Activated T-cell treated with anti-CD3 and anti-CD28 coated beads, Interleukin-2, amount 50 U/mL, for 72 hours (primary cell): ENCODE measurements at regions not wholly inside any gene's neighbourhood (a gene's known extent, or its start where the extent isn't known, plus 50 kb on each side); places are given as distances from the start of the nearest gene placed in this dataset.
"Not testable (repeated sequence)": the region's sequence is repeated elsewhere in the genome, so short reads cannot be mapped to it uniquely, and the experiment has no call there.

Experiments
- ATAC-seq, 2 donors: fragments of 150-1000 bp; cut with Tn5 transposase; replicated peaks in 1 of 2; 2 replicates each; pipeline ENCODE4 v1.10.0; 2021; ENCODE audit warnings: moderate library complexity in 2 of 2, mild to moderate bottlenecking in 1 of 2
- DNase-seq, 2 donors: peaks; one replicate each; pipeline ENCODE4 v3.0.0; 2021 to 2022; ENCODE audit warnings: mixed read lengths in 1 of 2
- H3K27ac Mint-ChIP-seq: one replicate; pipeline ENCODE4 v1.8.0; 2022; ENCODE audit warnings: mild to moderate bottlenecking, moderate library complexity, mixed read lengths
- H3K27me3 Mint-ChIP-seq: one replicate; pipeline ENCODE4 v1.8.0; 2022; ENCODE audit warnings: low read depth, mixed read lengths
- H3K36me3 Mint-ChIP-seq, 2 donors: one replicate each; pipeline ENCODE4 v1.8.0; 2022; ENCODE audit warnings: mixed read lengths in 2 of 2, mild to moderate bottlenecking in 1 of 2; ENCODE audit not compliant: insufficient read depth in 2 of 2
- H3K4me1 Mint-ChIP-seq: one replicate; pipeline ENCODE4 v1.8.0; 2022; ENCODE audit warnings: low read depth, mixed read lengths
- H3K4me3 Mint-ChIP-seq, 2 donors: one replicate each; pipeline ENCODE4 v1.8.0; 2022; ENCODE audit warnings: mild to moderate bottlenecking in 2 of 2, mixed read lengths in 2 of 2, moderate library complexity in 2 of 2
- H3K9me3 Mint-ChIP-seq, 2 donors: one replicate each; pipeline ENCODE4 v1.8.0; 2022; ENCODE audit warnings: mixed read lengths in 2 of 2

GRCh38 chr2:43071599-43072550 is 154.5 kb downstream of the ZFP36L2 start:
- no peak for DNase-seq
- H3K4me3 Mint-ChIP-seq, result no peak overlapping the region
- no peak for ATAC-seq
- H3K27me3 Mint-ChIP-seq, result no peaks in the 10 kb centered on the region
- peaks cover 6% of the 10 kb centered on the region for H3K4me1 Mint-ChIP-seq
- H3K36me3 Mint-ChIP-seq, result no peaks in the 10 kb centered on the region
- H3K9me3 Mint-ChIP-seq, result no peaks in the 10 kb centered on the region
- H3K27ac Mint-ChIP-seq, result no peak overlapping the region

GRCh38 chr2:43070676-43071502 is 155.5 kb downstream of the ZFP36L2 start:
- ATAC-seq, result no peak
- no peak for DNase-seq
- H3K27ac Mint-ChIP-seq, result no peak overlapping the region
- no peaks in the 10 kb centered on the region for H3K27me3 Mint-ChIP-seq
- peaks cover 6% of the 10 kb centered on the region for H3K4me1 Mint-ChIP-seq
- H3K4me3 Mint-ChIP-seq, result no peak overlapping the region
- H3K36me3 Mint-ChIP-seq, result no peaks in the 10 kb centered on the region
- no peaks in the 10 kb centered on the region for H3K9me3 Mint-ChIP-seq

- no peak overlapping the region for H3K4me3 Mint-ChIP-seq
- no peaks in the 10 kb centered on the region for H3K27me3 Mint-ChIP-seq
- H3K9me3 Mint-ChIP-seq, result no peaks in the 10 kb centered on the region
- ATAC-seq (no peak), DNase-seq (no peak)
- H3K27ac Mint-ChIP-seq, result no peak overlapping the region
- peaks cover 1% of the 10 kb centered on the region for H3K4me1 Mint-ChIP-seq
- H3K36me3 Mint-ChIP-seq, result no peaks in the 10 kb centered on the region
These were observed 156.4 kb downstream of the ZFP36L2 start for GRCh38 chr2:43070030-43070429.

DNA sequence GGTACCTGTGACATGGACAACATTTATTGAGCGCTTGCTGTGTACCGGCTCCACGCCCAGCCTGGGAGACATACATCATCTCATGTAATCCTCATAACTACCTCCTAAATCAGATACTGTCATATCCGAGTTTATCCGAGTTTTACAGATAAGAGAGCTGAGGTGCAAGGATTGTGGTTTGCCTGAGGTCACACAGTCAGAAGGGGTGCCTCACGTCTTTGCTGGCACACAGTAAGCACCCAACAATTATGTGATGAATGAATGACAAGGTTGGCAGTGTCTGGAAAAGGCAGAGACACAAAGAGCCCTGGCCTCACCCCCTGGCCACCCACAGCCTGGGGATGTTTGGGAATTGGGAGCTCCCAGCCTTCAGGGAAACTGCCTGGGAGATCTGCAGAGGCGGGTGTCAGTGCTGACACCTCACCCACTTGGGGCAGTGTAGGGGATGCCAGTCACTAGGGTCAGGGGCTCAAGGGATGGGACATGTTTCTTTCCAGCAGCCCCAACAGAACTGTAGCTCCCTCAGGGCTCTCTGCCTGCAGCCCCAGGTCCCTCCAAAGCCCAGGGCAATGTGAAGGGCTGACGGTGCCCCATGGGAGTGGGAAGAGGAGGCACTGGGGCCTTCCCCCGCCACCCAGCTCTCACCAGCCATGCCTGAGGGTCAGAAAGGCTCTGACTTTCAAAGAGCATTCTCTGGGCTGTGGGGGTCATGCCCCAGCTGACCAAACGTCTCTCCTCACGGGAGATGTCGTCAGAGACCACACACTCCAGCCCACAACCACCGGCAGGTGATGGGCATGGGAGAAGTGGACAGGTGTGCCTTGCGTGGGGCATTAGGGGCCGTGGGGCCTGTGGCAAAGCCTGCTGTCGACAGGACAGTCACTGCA is 157.5 kb downstream of the ZFP36L2 start:
- no peak overlapping the region for H3K27ac Mint-ChIP-seq
- DNase-seq (no peak), ATAC-seq (no peak)
- no peaks in the 10 kb centered on the region for H3K4me1 Mint-ChIP-seq
- no peaks in the 10 kb centered on the region for H3K9me3 Mint-ChIP-seq
- H3K36me3 Mint-ChIP-seq, result no peaks in the 10 kb centered on the region
- H3K27me3 Mint-ChIP-seq, result no peaks in the 10 kb centered on the region
- no peak overlapping the region for H3K4me3 Mint-ChIP-seq

GRCh38 chr2:43068041-43068533 is 158.3 kb downstream of the ZFP36L2 start:
- no peaks in the 10 kb centered on the region for H3K36me3 Mint-ChIP-seq
- no peak overlapping the region for H3K27ac Mint-ChIP-seq
- DNase-seq (no peak), ATAC-seq (no peak)
- H3K9me3 Mint-ChIP-seq, result no peaks in the 10 kb centered on the region
- no peaks in the 10 kb centered on the region for H3K4me1 Mint-ChIP-seq
- H3K27me3 Mint-ChIP-seq, result no peaks in the 10 kb centered on the region
- no peak overlapping the region for H3K4me3 Mint-ChIP-seq

DNA sequence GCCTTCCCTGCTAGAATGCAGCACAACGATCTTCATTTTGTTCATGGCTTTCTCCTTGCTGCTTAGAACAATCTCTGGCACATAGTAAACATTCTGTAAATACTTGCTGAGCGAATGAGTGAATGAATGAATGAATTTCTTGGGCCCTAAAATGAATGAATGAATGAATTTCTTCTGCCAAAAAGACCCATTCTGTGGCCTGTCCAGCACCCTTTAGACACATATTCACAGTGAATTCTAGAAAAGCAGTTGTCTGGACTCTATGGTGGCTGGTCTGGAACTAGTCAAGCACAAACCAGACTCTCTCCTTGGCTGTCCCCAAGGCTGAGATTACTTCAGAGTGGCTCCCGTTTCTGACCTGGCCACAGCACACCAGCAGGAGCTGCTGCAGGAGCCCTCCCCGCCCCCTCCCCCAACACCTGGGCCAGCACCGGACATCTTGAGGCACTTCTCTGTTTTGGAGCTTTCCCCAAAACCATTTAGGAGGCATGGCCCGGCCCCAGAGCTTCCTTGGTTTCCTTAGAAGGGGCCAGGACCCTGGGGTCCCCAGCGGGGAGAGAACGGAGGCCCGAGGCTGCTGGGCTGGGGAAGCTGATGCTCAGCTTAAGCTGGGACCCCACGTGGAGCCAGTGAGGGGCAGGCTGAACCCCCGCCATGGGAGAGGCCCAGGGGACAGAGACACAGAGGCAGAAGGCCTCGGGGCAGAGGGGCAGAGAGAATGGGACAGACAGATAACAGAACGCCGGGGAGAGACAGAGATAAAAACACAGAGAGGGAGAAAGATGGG is 159.0 kb downstream of the ZFP36L2 start:
- H3K4me3 Mint-ChIP-seq, result no peak overlapping the region
- no peaks in the 10 kb centered on the region for H3K36me3 Mint-ChIP-seq
- H3K27ac Mint-ChIP-seq, result no peak overlapping the region
- no peaks in the 10 kb centered on the region for H3K4me1 Mint-ChIP-seq
- H3K27me3 Mint-ChIP-seq, result no peaks in the 10 kb centered on the region
- DNase-seq (no peak), ATAC-seq (no peak)
- H3K9me3 Mint-ChIP-seq, result no peaks in the 10 kb centered on the region

- DNase-seq, H3K9me3 Mint-ChIP-seq, ATAC-seq, H3K4me1 Mint-ChIP-seq, H3K27ac Mint-ChIP-seq, H3K36me3 Mint-ChIP-seq, H3K4me3 Mint-ChIP-seq, H3K27me3 Mint-ChIP-seq: not testable (repeated sequence)
These were observed 159.7 kb downstream of the ZFP36L2 start for GRCh38 chr2:43066541-43067253.

GRCh38 chr2:43065871-43066270 is 160.5 kb downstream of the ZFP36L2 start:
- Mint-ChIP-seq H3K9me3 (peaks cover 0 to 2% of the 10 kb centered on the region in 2 donors), H3K4me1 (peaks cover 4% of the 10 kb centered on the region), H3K27me3 (no peaks in the 10 kb centered on the region), H3K27ac (no peak overlapping the region), H3K4me3 (no peak overlapping the region), H3K36me3 (peaks cover 2 to 3% of the 10 kb centered on the region in 2 donors)
- DNase-seq (no peak), ATAC-seq (no peak)

DNA sequence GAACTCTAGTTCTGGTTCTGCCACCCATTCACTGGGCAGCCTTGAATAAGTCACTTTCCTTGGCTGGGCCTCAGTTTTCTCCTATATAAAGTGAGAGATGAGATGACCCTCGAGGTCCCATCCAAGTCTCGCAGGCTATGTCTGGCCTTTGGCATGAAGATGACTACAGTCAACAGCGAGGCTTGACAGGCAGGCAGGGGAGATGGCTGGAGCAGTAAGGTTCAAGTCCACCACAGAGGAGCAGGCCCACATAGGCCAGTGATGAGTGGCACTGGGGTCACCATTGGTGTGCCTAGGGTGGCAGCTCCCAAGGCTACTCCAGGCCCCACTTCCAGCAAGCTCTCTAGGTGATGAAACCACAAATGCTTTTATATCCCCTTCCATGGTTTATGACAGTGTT is 161.4 kb downstream of the ZFP36L2 start:
- no peak overlapping the region for H3K27ac Mint-ChIP-seq
- peaks cover 13% of the 10 kb centered on the region for H3K4me1 Mint-ChIP-seq
- H3K27me3 Mint-ChIP-seq, result no peaks in the 10 kb centered on the region
- H3K36me3 Mint-ChIP-seq, result peaks cover 2 to 3% of the 10 kb centered on the region in 2 donors
- peaks cover 0 to 2% of the 10 kb centered on the region in 2 donors for H3K9me3 Mint-ChIP-seq
- ATAC-seq, result no peak
- DNase-seq, result no peak
- no peak overlapping the region for H3K4me3 Mint-ChIP-seq

DNA sequence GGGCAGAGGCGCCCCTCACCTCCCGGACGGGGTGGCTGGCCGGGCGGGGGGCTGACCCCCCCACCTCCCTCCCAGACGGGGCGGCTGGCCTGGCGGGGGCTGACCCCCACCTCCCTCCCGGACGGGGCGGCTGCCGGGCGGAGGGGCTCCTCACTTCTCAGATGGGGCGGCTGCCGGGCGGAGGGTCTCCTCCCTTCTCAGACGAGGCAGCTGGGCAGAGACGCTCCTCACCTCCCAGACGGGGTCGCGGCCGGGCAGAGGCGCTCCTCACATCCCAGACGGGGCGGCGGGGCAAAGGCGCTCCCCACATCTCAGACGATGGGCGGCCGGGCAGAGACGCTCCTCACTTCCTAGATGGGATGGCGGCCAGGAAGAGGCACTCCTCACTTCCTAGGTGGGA is 163.3 kb downstream of the ZFP36L2 start:
- H3K9me3 Mint-ChIP-seq, H3K27ac Mint-ChIP-seq, DNase-seq, ATAC-seq, H3K27me3 Mint-ChIP-seq, H3K36me3 Mint-ChIP-seq, H3K4me3 Mint-ChIP-seq: not testable (repeated sequence)
- H3K4me1 Mint-ChIP-seq, result peaks cover 29% of the 10 kb centered on the region

GRCh38 chr2:43062058-43062457 is 164.3 kb downstream of the ZFP36L2 start:
- Mint-ChIP-seq H3K27ac (no peak overlapping the region), H3K36me3 (peaks cover 2 to 3% of the 10 kb centered on the region in 2 donors), H3K9me3 (peaks cover 0 to 2% of the 10 kb centered on the region in 2 donors), H3K4me3 (no peak overlapping the region), H3K4me1 (peaks cover 35% of the 10 kb centered on the region), H3K27me3 (no peaks in the 10 kb centered on the region)
- DNase-seq (no peak), ATAC-seq (no peak)
